ENCODE measurements at regions not wholly inside any gene's neighbourhood (a gene's known extent, or its start where the extent isn't known, plus 50 kb on each side); places are given as distances from the start of the nearest gene placed in this dataset.

GRCh38 chr3:88239870-88240269 is 90.1 kb downstream of the C3orf38 start:
- TF ChIP-seq, protein P1, sequence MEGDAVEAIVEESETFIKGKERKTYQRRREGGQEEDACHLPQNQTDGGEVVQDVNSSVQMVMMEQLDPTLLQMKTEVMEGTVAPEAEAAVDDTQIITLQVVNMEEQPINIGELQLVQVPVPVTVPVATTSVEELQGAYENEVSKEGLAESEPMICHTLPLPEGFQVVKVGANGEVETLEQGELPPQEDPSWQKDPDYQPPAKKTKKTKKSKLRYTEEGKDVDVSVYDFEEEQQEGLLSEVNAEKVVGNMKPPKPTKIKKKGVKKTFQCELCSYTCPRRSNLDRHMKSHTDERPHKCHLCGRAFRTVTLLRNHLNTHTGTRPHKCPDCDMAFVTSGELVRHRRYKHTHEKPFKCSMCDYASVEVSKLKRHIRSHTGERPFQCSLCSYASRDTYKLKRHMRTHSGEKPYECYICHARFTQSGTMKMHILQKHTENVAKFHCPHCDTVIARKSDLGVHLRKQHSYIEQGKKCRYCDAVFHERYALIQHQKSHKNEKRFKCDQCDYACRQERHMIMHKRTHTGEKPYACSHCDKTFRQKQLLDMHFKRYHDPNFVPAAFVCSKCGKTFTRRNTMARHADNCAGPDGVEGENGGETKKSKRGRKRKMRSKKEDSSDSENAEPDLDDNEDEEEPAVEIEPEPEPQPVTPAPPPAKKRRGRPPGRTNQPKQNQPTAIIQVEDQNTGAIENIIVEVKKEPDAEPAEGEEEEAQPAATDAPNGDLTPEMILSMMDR (IDR thresholded peaks at IDR 0.05; ENCODE audit: low read length), result no peak
- no peak for TF ChIP-seq EZH2 (IDR thresholded peaks at IDR 0.05; ENCODE audit: borderline replicate concordance, low read length)

Data from OCI-LY1 (cell line).